ENCODE measurements at regions not wholly inside any gene's neighbourhood (a gene's known extent, or its start where the extent isn't known, plus 50 kb on each side); places are given as distances from the start of the nearest gene placed in this dataset.

DNA sequence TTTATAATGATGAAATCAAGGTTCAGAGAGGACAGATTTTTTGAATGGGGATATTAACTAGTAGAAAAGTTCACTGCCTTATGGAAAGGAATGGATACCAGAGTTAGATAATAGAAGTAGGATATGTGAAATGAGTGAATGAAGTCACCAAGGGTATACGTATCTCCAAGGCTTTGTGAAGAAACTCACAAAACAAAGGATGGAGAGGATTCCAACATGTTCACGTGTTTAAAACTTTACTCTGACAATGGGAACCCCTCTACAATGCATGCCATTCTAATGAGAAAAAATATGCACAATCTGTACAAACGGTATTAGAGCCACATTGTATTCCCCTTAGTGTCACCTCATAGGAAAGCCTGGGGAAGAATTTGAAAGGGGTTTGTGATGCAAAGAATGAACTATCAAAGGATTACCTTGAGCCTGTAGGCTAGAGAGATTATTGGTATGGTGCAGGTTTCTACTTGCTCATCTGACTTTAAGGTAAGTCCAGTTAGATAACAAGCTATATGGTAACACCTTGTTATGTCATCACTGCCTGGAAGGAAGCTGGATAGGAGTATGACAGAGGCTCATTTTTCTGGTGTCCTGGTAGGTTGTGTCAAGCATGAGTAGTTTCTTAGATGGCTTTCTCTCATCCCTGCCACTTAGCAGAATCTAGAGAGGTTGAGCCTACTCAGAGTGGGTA is 250.3 kb upstream of the SEMA6A start:
- no peak for TF ChIP-seq ZNF274 (IDR thresholded peaks at IDR 0.05; ENCODE audit: low read depth, low read length)
- no peak overlapping the region for H3K4me3 ChIP-seq (ENCODE audit: low read length)

GRCh38 chr5:116814626-116815385 is 240.2 kb upstream of the SEMA6A start:
- TF ChIP-seq ZNF274 (IDR thresholded peaks at IDR 0.05; ENCODE audit: low read depth, low read length) = no peak
- H3K4me3 ChIP-seq (ENCODE audit: low read length) = no peak overlapping the region

GRCh38 chr5:116813906-116814305 is 239.3 kb upstream of the SEMA6A start:
- no peak for TF ChIP-seq ZNF274 (IDR thresholded peaks at IDR 0.05; ENCODE audit: low read depth, low read length)
- no peak overlapping the region for H3K4me3 ChIP-seq (ENCODE audit: low read length)

- H3K4me3 ChIP-seq (ENCODE audit: low read length) = no peak overlapping the region
- TF ChIP-seq ZNF274 (IDR thresholded peaks at IDR 0.05; ENCODE audit: low read depth, low read length) = no peak
Measured at GRCh38 chr5:116813356-116813755, 238.7 kb upstream of the SEMA6A start.

DNA sequence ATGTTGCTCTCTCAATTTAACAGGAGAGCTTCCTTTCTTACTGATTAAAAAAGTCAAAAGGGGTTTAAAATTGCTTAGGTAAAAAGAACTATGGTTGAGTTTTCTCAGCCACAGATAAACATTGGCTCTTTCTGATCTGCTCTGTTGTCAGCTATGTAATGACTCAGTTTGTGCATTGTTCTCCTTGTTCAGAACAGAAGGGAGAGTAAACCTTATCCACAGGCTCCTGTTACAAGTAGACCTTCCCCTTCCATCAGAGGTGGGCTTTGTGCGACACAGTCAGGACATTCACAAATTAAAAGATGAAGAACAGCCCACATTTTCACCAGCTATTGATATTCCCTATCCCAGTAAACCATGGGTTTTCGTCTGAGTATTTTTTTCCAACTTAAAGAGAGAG is 236.3 kb upstream of the SEMA6A start:
- H3K4me3 ChIP-seq (ENCODE audit: low read length) = no peak overlapping the region
- TF ChIP-seq ZNF274 (IDR thresholded peaks at IDR 0.05; ENCODE audit: low read depth, low read length) = no peak

DNA sequence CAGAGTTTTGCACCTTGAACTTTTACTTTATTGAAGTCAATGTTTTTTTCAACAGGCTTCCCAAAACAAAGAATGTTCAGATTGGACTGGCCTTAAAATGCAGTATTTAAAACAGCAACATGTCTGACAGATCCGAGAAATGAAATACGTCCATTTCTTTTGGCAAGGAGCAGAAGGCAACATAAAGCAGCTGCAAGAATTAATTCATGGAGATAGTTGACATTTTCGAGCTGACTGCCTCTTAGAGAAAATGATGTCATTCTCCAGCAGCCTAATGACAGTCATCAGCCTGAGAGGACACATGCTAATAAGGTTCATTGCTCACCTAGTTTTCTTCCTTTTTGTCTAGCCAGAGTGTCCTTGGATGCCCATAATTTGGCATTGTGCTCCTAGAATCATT is 232.2 kb upstream of the SEMA6A start:
- no peak overlapping the region for H3K4me3 ChIP-seq (ENCODE audit: low read length)
- no peak for TF ChIP-seq ZNF274 (IDR thresholded peaks at IDR 0.05; ENCODE audit: low read depth, low read length)

DNA sequence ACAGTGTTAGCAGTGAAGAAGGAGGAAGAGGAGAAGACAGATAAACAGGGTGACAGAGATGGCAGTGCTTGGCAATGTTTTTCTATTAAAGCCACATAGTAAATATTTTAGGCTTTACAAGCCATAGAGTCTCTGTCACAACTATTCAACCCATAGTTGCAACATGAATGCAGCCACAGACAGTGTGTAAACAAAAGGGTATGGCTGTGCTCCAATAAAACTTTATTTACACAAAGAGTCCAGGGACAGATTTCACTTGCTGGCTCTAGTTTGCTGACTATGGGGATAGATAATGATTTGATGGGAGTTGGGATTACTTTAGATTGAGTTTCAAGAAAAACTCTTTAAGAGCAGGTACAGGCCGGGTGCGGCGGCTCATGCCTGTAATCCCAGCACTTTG is 224.8 kb upstream of the SEMA6A start:
- no peak overlapping the region for H3K4me3 ChIP-seq (ENCODE audit: low read length)
- no peak for TF ChIP-seq ZNF274 (IDR thresholded peaks at IDR 0.05; ENCODE audit: low read depth, low read length)

- H3K4me3 ChIP-seq (ENCODE audit: low read length) = no peak overlapping the region
- TF ChIP-seq ZNF274 (IDR thresholded peaks at IDR 0.05; ENCODE audit: low read depth, low read length) = no peak
Measured at GRCh38 chr5:116795189-116795588, 220.6 kb upstream of the SEMA6A start.

DNA sequence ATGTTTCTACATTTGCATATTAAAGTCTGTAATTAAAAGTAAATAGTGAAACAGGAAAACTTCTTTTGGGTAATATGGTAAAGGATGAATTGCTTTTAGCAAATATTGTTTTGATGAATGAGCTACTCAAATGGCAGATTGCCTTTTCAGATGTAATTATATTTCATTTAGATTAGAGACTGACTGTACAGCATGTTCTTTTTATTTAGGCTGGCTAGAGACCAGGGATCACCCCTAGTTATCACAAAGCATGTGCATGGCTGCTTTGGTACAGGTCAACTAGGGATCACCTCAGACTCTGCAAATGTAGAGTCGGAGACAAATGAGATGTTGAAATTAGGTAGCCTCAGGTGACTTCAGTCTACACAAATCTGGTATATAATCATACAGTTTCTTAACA is 214.9 kb upstream of the SEMA6A start:
- H3K4me3 ChIP-seq (ENCODE audit: low read length) = no peak overlapping the region
- no peak for TF ChIP-seq ZNF274 (IDR thresholded peaks at IDR 0.05; ENCODE audit: low read depth, low read length)

DNA sequence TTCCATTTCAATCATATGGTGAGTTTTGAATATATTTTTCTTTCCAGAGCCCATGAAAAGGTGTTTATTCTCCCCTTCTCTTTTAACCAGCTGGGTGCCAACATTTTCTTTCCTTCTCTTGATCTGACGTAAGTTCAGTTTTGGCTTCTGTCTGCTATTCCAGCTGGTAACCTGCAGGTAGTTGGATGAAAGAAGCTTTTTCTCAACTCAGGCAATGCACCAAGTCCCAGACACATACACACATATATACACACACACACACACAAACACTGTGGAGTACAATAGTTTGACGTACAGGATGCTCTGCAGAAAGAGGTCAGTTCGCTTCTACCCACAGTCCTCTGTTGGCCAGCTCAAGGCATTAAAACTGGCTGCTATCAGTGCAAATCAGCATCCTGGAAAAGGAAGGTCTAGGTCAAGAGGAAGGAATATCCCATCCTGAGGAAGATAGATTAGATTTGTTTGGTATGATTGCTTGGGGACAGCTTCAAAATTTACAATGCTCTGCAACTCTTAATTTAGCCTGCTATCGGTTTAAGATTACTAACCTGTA is 214.3 kb upstream of the SEMA6A start:
- no peak for TF ChIP-seq ZNF274 (IDR thresholded peaks at IDR 0.05; ENCODE audit: low read depth, low read length)
- H3K4me3 ChIP-seq (ENCODE audit: low read length) = no peak overlapping the region

DNA sequence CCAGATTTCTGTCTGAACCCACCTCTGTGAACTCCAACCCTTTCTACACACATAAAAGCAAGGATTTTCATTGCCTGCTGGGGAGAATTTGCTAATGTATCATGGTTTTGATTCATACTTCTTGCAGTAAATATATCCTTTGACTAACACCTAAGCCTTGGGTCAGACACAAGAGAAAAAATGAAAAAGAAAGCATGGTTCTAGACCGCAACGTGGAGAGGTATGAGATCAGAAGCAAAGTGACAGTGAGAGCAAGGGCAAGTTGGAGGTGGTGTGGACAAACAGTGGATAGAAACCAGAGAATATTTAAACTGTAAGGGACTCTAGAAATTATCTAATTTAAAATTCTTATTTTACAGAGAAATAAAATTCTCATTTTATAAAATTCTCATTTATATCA is 212.9 kb upstream of the SEMA6A start:
- H3K4me3 ChIP-seq (ENCODE audit: low read length) = no peak overlapping the region
- TF ChIP-seq ZNF274 (IDR thresholded peaks at IDR 0.05; ENCODE audit: low read depth, low read length) = no peak

DNA sequence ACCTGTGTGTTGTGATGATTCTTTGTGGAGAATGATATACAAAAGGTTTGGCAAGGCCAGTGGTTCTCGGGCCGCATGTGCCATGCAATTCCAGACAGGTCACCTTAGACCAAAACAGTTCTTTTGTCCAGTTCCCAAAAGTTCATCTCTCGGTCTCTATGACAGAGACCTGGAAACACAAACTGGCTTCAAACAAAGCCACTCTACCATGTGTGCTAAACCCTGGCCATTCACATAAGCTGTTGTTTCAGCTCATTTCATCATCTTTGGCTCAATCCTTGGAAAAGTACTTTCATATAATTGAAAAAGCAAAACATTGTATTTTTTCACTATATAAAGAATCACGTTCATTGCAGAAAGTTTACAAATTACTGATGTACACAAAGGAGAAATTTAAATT is 210.5 kb upstream of the SEMA6A start:
- no peak for TF ChIP-seq ZNF274 (IDR thresholded peaks at IDR 0.05; ENCODE audit: low read depth, low read length)
- no peak overlapping the region for H3K4me3 ChIP-seq (ENCODE audit: low read length)

DNA sequence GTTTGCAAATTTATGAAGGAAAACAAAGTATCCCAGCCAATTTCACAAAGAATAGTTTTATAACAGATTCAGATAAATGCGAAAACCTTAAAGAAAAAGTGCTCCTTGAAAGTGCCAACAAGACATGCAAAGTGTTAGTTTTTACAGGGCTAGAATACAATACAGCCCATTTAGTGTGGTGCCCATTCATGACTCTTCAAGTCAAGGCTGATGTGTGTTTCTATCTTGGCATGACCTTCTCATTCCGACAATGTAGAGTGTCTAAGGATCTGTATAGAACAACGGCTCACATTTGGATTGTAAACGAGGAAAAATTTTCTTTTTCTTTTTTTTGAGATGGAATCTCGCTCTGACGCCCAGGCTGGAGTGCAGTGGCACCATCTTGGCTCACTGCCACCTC is 205.2 kb upstream of the SEMA6A start:
- no peak for TF ChIP-seq ZNF274 (IDR thresholded peaks at IDR 0.05; ENCODE audit: low read depth, low read length)
- no peak overlapping the region for H3K4me3 ChIP-seq (ENCODE audit: low read length)

- TF ChIP-seq ZNF274 (IDR thresholded peaks at IDR 0.05; ENCODE audit: low read depth, low read length) = no peak
- no peak overlapping the region for H3K4me3 ChIP-seq (ENCODE audit: low read length)
Measured at GRCh38 chr5:116778651-116779280, 204.1 kb upstream of the SEMA6A start.

- H3K4me3 ChIP-seq (ENCODE audit: low read length) = no peak overlapping the region
Measured at GRCh38 chr5:116778032-116778431, 203.4 kb upstream of the SEMA6A start.

More at GRCh38 chr5:116778032-116778431, 203.4 kb upstream of the SEMA6A start:
- no peak for TF ChIP-seq ZNF274 (IDR thresholded peaks at IDR 0.05; ENCODE audit: low read depth, low read length)

Data from GM08714 (cell line).